ENCODE measurements at regions not wholly inside any gene's neighbourhood (a gene's known extent, or its start where the extent isn't known, plus 50 kb on each side); places are given as distances from the start of the nearest gene placed in this dataset.
"Not testable (repeated sequence)": the region's sequence is repeated elsewhere in the genome, so short reads cannot be mapped to it uniquely, and the experiment has no call there.

- CTCF ChIA-PET: no interaction called here
Observed at GRCh38 chr5:142520885-142521284, 165.0 kb downstream of the FGF1 start.

GRCh38 chr5:142519913-142520312, 166.0 kb downstream of the FGF1 start:
- H3K27me3 Mint-ChIP-seq; H3K4me1 Mint-ChIP-seq; H3K27me3 ChIP-seq (replicated peaks in 1 of 2; ENCODE audit: control insufficient read depth in 2 of 2, extremely low read depth in 1 of 2, insufficient read depth in 2 of 2, low read length in 1 of 2); H3K4me3 ChIP-seq (ENCODE audit: control insufficient read depth in 1 of 2, extremely low read depth in 1 of 2, low read length in 1 of 2); H3K36me3 Mint-ChIP-seq; H3K4me1 ChIP-seq (ENCODE audit: control insufficient read depth in 1 of 2, extremely low read depth in 1 of 2, insufficient read depth in 2 of 2, low read length in 2 of 2); DNase-seq; H3K9me3 ChIP-seq; POLR2A ChIA-PET; H3K36me3 ChIP-seq (ENCODE audit: control insufficient read depth in 2 of 2, extremely low read depth in 1 of 2, insufficient read depth in 1 of 2, low read length in 1 of 2); H3K27ac ChIP-seq (ENCODE audit: low read length); H3K4me3 Mint-ChIP-seq; ATAC-seq (replicated peaks in 1 of 4); H3K27ac Mint-ChIP-seq: not testable (repeated sequence)
- WGBS (ENCODE audit: insufficient coverage): no CpG with 5 or more reads among the region's 1 CpG
- H3K9me3 Mint-ChIP-seq: peaks cover 11 to 14% (median 13%) of the 10 kb centered on the region in 3 donors
- CTCF ChIA-PET: interaction anchor here in 1 of 2 donors (0.6 kb wide), 1 partner anchor 627 kb away, joined by 4 read pairs; no protein-coding TSS in a partner anchor

More at GRCh38 chr5:142520885-142521284, 165.0 kb downstream of the FGF1 start:
- WGBS (ENCODE audit: insufficient coverage): no CpG with 5 or more reads among the region's 2 CpGs
- no peak overlapping the region for H3K27ac Mint-ChIP-seq
- Histone ChIP-seq H3K27ac (ENCODE audit: low read length) (no peak overlapping the region), H3K36me3 (ENCODE audit: control insufficient read depth in 2 of 2, extremely low read depth in 1 of 2, insufficient read depth in 1 of 2, low read length in 1 of 2) (no peaks in the 10 kb centered on the region), H3K27me3 (replicated peaks in 1 of 2; ENCODE audit: control insufficient read depth in 2 of 2, extremely low read depth in 1 of 2, insufficient read depth in 2 of 2, low read length in 1 of 2) (no peaks in the 10 kb centered on the region), H3K4me1 (ENCODE audit: control insufficient read depth in 1 of 2, extremely low read depth in 1 of 2, insufficient read depth in 2 of 2, low read length in 2 of 2) (no peaks in the 10 kb centered on the region), H3K4me3 (ENCODE audit: control insufficient read depth in 1 of 2, extremely low read depth in 1 of 2, low read length in 1 of 2) (no peak overlapping the region), H3K9me3 (no peaks in the 10 kb centered on the region)
- DNase-seq: no peak
- no peak overlapping the region for H3K4me3 Mint-ChIP-seq
- peaks cover 7% of the 10 kb centered on the region for H3K36me3 Mint-ChIP-seq
- peaks cover 11 to 14% (median 13%) of the 10 kb centered on the region in 3 donors for H3K9me3 Mint-ChIP-seq
- H3K27me3 Mint-ChIP-seq: peaks cover 3% of the 10 kb centered on the region in 2 donors
- POLR2A ChIA-PET: no interaction called here
- H3K4me1 Mint-ChIP-seq: no peaks in the 10 kb centered on the region
- no peak for ATAC-seq (replicated peaks in 1 of 4)

GRCh38 chr5:142517840-142518239, 168.1 kb downstream of the FGF1 start:
- H3K27ac Mint-ChIP-seq: no peak overlapping the region
- H3K36me3 ChIP-seq (ENCODE audit: control insufficient read depth in 2 of 2, extremely low read depth in 1 of 2, insufficient read depth in 1 of 2, low read length in 1 of 2): no peaks in the 10 kb centered on the region
- no peak overlapping the region for H3K4me3 Mint-ChIP-seq
- no peaks in the 10 kb centered on the region for H3K27me3 ChIP-seq (replicated peaks in 1 of 2; ENCODE audit: control insufficient read depth in 2 of 2, extremely low read depth in 1 of 2, insufficient read depth in 2 of 2, low read length in 1 of 2)
- ATAC-seq (replicated peaks in 1 of 4) (no peak), DNase-seq (no peak)
- ChIA-PET CTCF (interaction anchor here in 1 of 2 donors (0.6 kb wide), 1 partner anchor 1232 kb away, joined by 3 read pairs; no protein-coding TSS in a partner anchor), POLR2A (no interaction called here)
- no CpG with 5 or more reads among the region's 1 CpG for whole genome bisulfite sequencing (ENCODE audit: insufficient coverage)
- peaks cover 11 to 14% (median 13%) of the 10 kb centered on the region in 3 donors for H3K9me3 Mint-ChIP-seq
- no peak overlapping the region for H3K27ac ChIP-seq (ENCODE audit: low read length)
- H3K36me3 Mint-ChIP-seq: peaks cover 7% of the 10 kb centered on the region
- no peaks in the 10 kb centered on the region for H3K9me3 ChIP-seq
- H3K4me3 ChIP-seq (ENCODE audit: control insufficient read depth in 1 of 2, extremely low read depth in 1 of 2, low read length in 1 of 2): no peak overlapping the region
- no peaks in the 10 kb centered on the region for H3K4me1 ChIP-seq (ENCODE audit: control insufficient read depth in 1 of 2, extremely low read depth in 1 of 2, insufficient read depth in 2 of 2, low read length in 2 of 2)
- H3K4me1 Mint-ChIP-seq: no peaks in the 10 kb centered on the region
- no peaks in the 10 kb centered on the region for H3K27me3 Mint-ChIP-seq

GRCh38 chr5:142516732-142517131, 169.2 kb downstream of the FGF1 start:
- 75% methylated on average over 2 of the region's 3 CpGs for WGBS (ENCODE audit: insufficient coverage)
- Histone ChIP-seq H3K36me3 (ENCODE audit: control insufficient read depth in 2 of 2, extremely low read depth in 1 of 2, insufficient read depth in 1 of 2, low read length in 1 of 2) (no peaks in the 10 kb centered on the region), H3K4me1 (ENCODE audit: control insufficient read depth in 1 of 2, extremely low read depth in 1 of 2, insufficient read depth in 2 of 2, low read length in 2 of 2) (no peaks in the 10 kb centered on the region), H3K27ac (ENCODE audit: low read length) (no peak overlapping the region), H3K9me3 (no peaks in the 10 kb centered on the region), H3K4me3 (ENCODE audit: control insufficient read depth in 1 of 2, extremely low read depth in 1 of 2, low read length in 1 of 2) (no peak overlapping the region), H3K27me3 (replicated peaks in 1 of 2; ENCODE audit: control insufficient read depth in 2 of 2, extremely low read depth in 1 of 2, insufficient read depth in 2 of 2, low read length in 1 of 2) (peaks cover 0 to under 1% of the 10 kb centered on the region in 2 experiments)
- H3K4me3 Mint-ChIP-seq: no peak overlapping the region
- ATAC-seq (replicated peaks in 1 of 4): no peak
- ChIA-PET CTCF (no interaction called here), POLR2A (no interaction called here)
- H3K36me3 Mint-ChIP-seq: peaks cover 7% of the 10 kb centered on the region
- no peak for DNase-seq
- no peak overlapping the region for H3K27ac Mint-ChIP-seq
- no peaks in the 10 kb centered on the region for H3K27me3 Mint-ChIP-seq
- H3K9me3 Mint-ChIP-seq: peaks cover 11 to 14% (median 13%) of the 10 kb centered on the region in 3 donors
- H3K4me1 Mint-ChIP-seq: no peaks in the 10 kb centered on the region

GRCh38 chr5:142515036-142515435, 170.9 kb downstream of the FGF1 start:
- no peak for DNase-seq
- peaks cover 11 to 14% (median 13%) of the 10 kb centered on the region in 3 donors for H3K9me3 Mint-ChIP-seq
- ATAC-seq (replicated peaks in 1 of 4): no peak
- no peaks in the 10 kb centered on the region for H3K4me1 Mint-ChIP-seq
- H3K36me3 ChIP-seq (ENCODE audit: control insufficient read depth in 2 of 2, extremely low read depth in 1 of 2, insufficient read depth in 1 of 2, low read length in 1 of 2): no peaks in the 10 kb centered on the region
- H3K27ac Mint-ChIP-seq: no peak overlapping the region
- peaks cover 7% of the 10 kb centered on the region for H3K36me3 Mint-ChIP-seq
- CTCF ChIA-PET: no interaction called here
- H3K4me1 ChIP-seq (ENCODE audit: control insufficient read depth in 1 of 2, extremely low read depth in 1 of 2, insufficient read depth in 2 of 2, low read length in 2 of 2): no peaks in the 10 kb centered on the region
- no peaks in the 10 kb centered on the region for H3K9me3 ChIP-seq
- H3K4me3 Mint-ChIP-seq: no peak overlapping the region
- WGBS (ENCODE audit: insufficient coverage): no CpG with 5 or more reads among the region's 2 CpGs
- POLR2A ChIA-PET: no interaction called here
- H3K27me3 Mint-ChIP-seq: peaks cover 0 to 1% of the 10 kb centered on the region in 2 donors
- peaks cover 0 to 3% of the 10 kb centered on the region in 2 experiments for H3K27me3 ChIP-seq (replicated peaks in 1 of 2; ENCODE audit: control insufficient read depth in 2 of 2, extremely low read depth in 1 of 2, insufficient read depth in 2 of 2, low read length in 1 of 2)
- no peak overlapping the region for H3K4me3 ChIP-seq (ENCODE audit: control insufficient read depth in 1 of 2, extremely low read depth in 1 of 2, low read length in 1 of 2)
- no peak overlapping the region for H3K27ac ChIP-seq (ENCODE audit: low read length)

GRCh38 chr5:142514196-142514595, 171.7 kb downstream of the FGF1 start:
- no peak for DNase-seq
- H3K27ac Mint-ChIP-seq: no peak overlapping the region
- H3K36me3 Mint-ChIP-seq: peaks cover 7% of the 10 kb centered on the region
- peaks cover 0 to 3% of the 10 kb centered on the region in 2 experiments for H3K27me3 ChIP-seq (replicated peaks in 1 of 2; ENCODE audit: control insufficient read depth in 2 of 2, extremely low read depth in 1 of 2, insufficient read depth in 2 of 2, low read length in 1 of 2)
- no peak overlapping the region for H3K4me3 ChIP-seq (ENCODE audit: control insufficient read depth in 1 of 2, extremely low read depth in 1 of 2, low read length in 1 of 2)
- H3K36me3 ChIP-seq (ENCODE audit: control insufficient read depth in 2 of 2, extremely low read depth in 1 of 2, insufficient read depth in 1 of 2, low read length in 1 of 2): no peaks in the 10 kb centered on the region
- peaks cover 11 to 14% (median 13%) of the 10 kb centered on the region in 3 donors for H3K9me3 Mint-ChIP-seq
- H3K4me1 ChIP-seq (ENCODE audit: control insufficient read depth in 1 of 2, extremely low read depth in 1 of 2, insufficient read depth in 2 of 2, low read length in 2 of 2): no peaks in the 10 kb centered on the region
- ChIA-PET CTCF (no interaction called here), POLR2A (no interaction called here)
- H3K27ac ChIP-seq (ENCODE audit: low read length): no peak overlapping the region
- no peaks in the 10 kb centered on the region for H3K9me3 ChIP-seq
- no peak overlapping the region for H3K4me3 Mint-ChIP-seq
- peaks cover 4 to 7% (median 4%) of the 10 kb centered on the region in 3 donors for H3K4me1 Mint-ChIP-seq
- H3K27me3 Mint-ChIP-seq: peaks cover 0 to 1% of the 10 kb centered on the region in 2 donors
- WGBS (ENCODE audit: insufficient coverage): 86% methylated on average over 1 of the region's 3 CpGs
- no peak for ATAC-seq (replicated peaks in 1 of 4)

Data from T-cell (primary cell).